Lung (tissue), 11 donors: ENCODE measurements at regions not wholly inside any gene's neighbourhood (a gene's known extent, or its start where the extent isn't known, plus 50 kb on each side); places are given as distances from the start of the nearest gene placed in this dataset.
"Not testable (repeated sequence)": the region's sequence is repeated elsewhere in the genome, so short reads cannot be mapped to it uniquely, and the experiment has no call there.

ENCODE experiments used
- ATAC-seq: fragments of 200-7000 bp; cut with Tn5 transposase; one replicate; pipeline ENCODE4 v1.9.1; 2020; ENCODE audit warnings: moderate number of reproducible peaks; ENCODE audit not compliant: insufficient read depth, low FRiP score
- DNase-seq, 3 donors: peaks; one replicate each; pipeline ENCODE4 v3.0.0-alpha.2; 2013 to 2017
- H3K27ac ChIP-seq, 2 donors: one replicate each; pipeline ENCODE4 v1.5.1; 2013; ENCODE audit warnings: mild to moderate bottlenecking in 2 of 2, moderate library complexity in 2 of 2, control low read depth in 1 of 2, inconsistent platforms in 1 of 2, low read depth in 1 of 2, low read length in 1 of 2
- H3K27me3 ChIP-seq, 3 donors: one replicate each; pipeline ENCODE4 v1.5.1; 2013; ENCODE audit warnings: low read length in 2 of 3; ENCODE audit not compliant: control insufficient read depth in 3 of 3, insufficient read depth in 3 of 3
- H3K36me3 ChIP-seq, 4 donors: one replicate each; pipeline ENCODE4 v1.5.1; 2013; ENCODE audit warnings: low read length in 4 of 4, mild to moderate bottlenecking in 1 of 4, moderate library complexity in 1 of 4; ENCODE audit not compliant: control insufficient read depth in 4 of 4, insufficient read depth in 4 of 4
- H3K4me1 ChIP-seq, 5 donors: one replicate each; pipeline ENCODE4 v1.5.1; 2013; ENCODE audit warnings: low read length in 5 of 5, mild to moderate bottlenecking in 2 of 5, moderate library complexity in 1 of 5; ENCODE audit not compliant: control insufficient read depth in 5 of 5, insufficient read depth in 5 of 5
- H3K4me3 ChIP-seq: one replicate; pipeline ENCODE4 v1.5.1; 2013; ENCODE audit warnings: mild to moderate bottlenecking, control low read depth, moderate library complexity
- H3K9ac ChIP-seq, 2 donors: one replicate each; pipeline ENCODE4 v1.5.1; 2013; ENCODE audit warnings: low read length in 2 of 2, control low read depth in 1 of 2; ENCODE audit not compliant: insufficient read depth in 1 of 2
- H3K9me3 ChIP-seq, 4 donors: one replicate each; pipeline ENCODE4 v1.5.1; 2013; ENCODE audit warnings: low read length in 3 of 4, mild to moderate bottlenecking in 1 of 4, moderate library complexity in 1 of 4; ENCODE audit not compliant: control insufficient read depth in 4 of 4, insufficient read depth in 3 of 4
- CTCF ChIP-seq: IDR thresholded peaks from 2 replicates; pipeline ENCODE4 v1.5.1; 2012; ENCODE audit warnings: mild to moderate bottlenecking; ENCODE audit errors: control extremely low read depth, extremely low read depth
- WGBS, 2 donors: extraction: QIAGEN DNeasy Blood & Tissue Kit; methylation state at CpG; one replicate each; pipeline ENCODE4 v1.1.7; 2013; 5-methylcytosine and 5-hydroxymethylcytosine counted together
- donor health status: control.
- donor health status: control.
- donor health status: Bipolar disorder and iron deficiency.
- donor health status: healthy.
- donor health status: DM: yes; HTN: yes; CAD: no.

- no peak overlapping the region for H3K27ac ChIP-seq
- no peak for DNase-seq
- no peaks in the 10 kb centered on the region for H3K36me3 ChIP-seq
- H3K27me3 ChIP-seq, result no peaks in the 10 kb centered on the region
- no peaks in the 10 kb centered on the region for H3K9me3 ChIP-seq
- ATAC-seq, result no peak
- H3K4me3 ChIP-seq, result no peak overlapping the region
- TF ChIP-seq CTCF, result no peak
- H3K4me1 ChIP-seq, result no peaks in the 10 kb centered on the region
- no peak overlapping the region for H3K9ac ChIP-seq
Measured at GRCh38 chr5:87139795-87140194, 127.9 kb upstream of the RASA1 start.

- no peaks in the 10 kb centered on the region for H3K4me1 ChIP-seq
- 88 to 89% methylated on average over 1 of the region's 1 CpG for WGBS, 2 donors
Measured at GRCh38 chr5:87141544-87141943, 126.1 kb upstream of the RASA1 start.

GRCh38 chr5:87145853-87146252, 121.8 kb upstream of the RASA1 start:
- not testable (repeated sequence) for H3K36me3 ChIP-seq, H3K4me3 ChIP-seq, DNase-seq, H3K27ac ChIP-seq, H3K9me3 ChIP-seq, H3K27me3 ChIP-seq, ATAC-seq, H3K4me1 ChIP-seq, H3K9ac ChIP-seq
- 73 to 91% methylated on average over 1 of the region's 1 CpG for WGBS, 2 donors

More at GRCh38 chr5:87141544-87141943, 126.1 kb upstream of the RASA1 start:
- no peaks in the 10 kb centered on the region for H3K27me3 ChIP-seq
- H3K9ac ChIP-seq, result no peak overlapping the region
- no peak overlapping the region for H3K27ac ChIP-seq
- H3K4me3 ChIP-seq, result no peak overlapping the region
- H3K9me3 ChIP-seq, result no peaks in the 10 kb centered on the region
- TF ChIP-seq CTCF, result no peak
- H3K36me3 ChIP-seq, result no peaks in the 10 kb centered on the region
- DNase-seq (no peak), ATAC-seq (no peak)

- no peak overlapping the region for H3K4me3 ChIP-seq
- H3K4me1 ChIP-seq, result no peaks in the 10 kb centered on the region
- no peak for ATAC-seq
- no peak for DNase-seq
- no peaks in the 10 kb centered on the region for H3K36me3 ChIP-seq
- no peaks in the 10 kb centered on the region for H3K27me3 ChIP-seq
- no peak overlapping the region for H3K27ac ChIP-seq
- TF ChIP-seq CTCF, result no peak
- H3K9ac ChIP-seq, result no peak overlapping the region
- no peaks in the 10 kb centered on the region for H3K9me3 ChIP-seq
Measured at GRCh38 chr5:87147441-87147840, 120.2 kb upstream of the RASA1 start.
